PC-3 (cell line): ENCODE measurements at regions not wholly inside any gene's neighbourhood (a gene's known extent, or its start where the extent isn't known, plus 50 kb on each side); places are given as distances from the start of the nearest gene placed in this dataset.

Experiments
- ATAC-seq: fragments of 200-7000 bp; cut with Tn5 transposase; 2 replicates; pipeline ENCODE4 v1.9.1; 2020; ENCODE audit warnings: mild to moderate bottlenecking, moderate library complexity
- BruUV-seq: library from RNA; stranded (reverse); fragments of 400-500 nt; replicated peaks from 2 replicates; lab custom pipeline; 2021; lab: Mats Ljungman, UMichigan
- CTCF ChIA-PET: fragments of 300-600 bp; sonication (Branson Sonifier 250); formaldehyde crosslinking; loops from one replicate; lab custom pipeline; 2022; ENCODE audit warnings: antibody characterized with exemption; lab: Charles Lee
- POLR2A ChIA-PET: fragments of 300-600 bp; sonication (Branson Sonifier 250); formaldehyde crosslinking; loops from one replicate; lab custom pipeline; 2022; ENCODE audit warnings: antibody characterized with exemption; ENCODE audit not compliant: unreplicated experiment; lab: Charles Lee
- DNase-seq: peaks from one replicate; pipeline ENCODE4 v3.0.0-alpha.2; 2015
- H2AFZ ChIP-seq: fragments of 300-600 bp; sonication (generic); 2 replicates; pipeline ENCODE4 v1.6.0; 2016; ENCODE audit warnings: antibody characterized with exemption, low read length
- H3F3A ChIP-seq: fragments of 300-600 bp; sonication (generic); one replicate; pipeline ENCODE4 v1.6.0; 2017; ENCODE audit warnings: antibody characterized with exemption, low read length, control low read depth, mild to moderate bottlenecking; ENCODE audit not compliant: unreplicated experiment
- H3K27ac ChIP-seq: fragments of 300-600 bp; sonication (generic); 2 replicates; pipeline ENCODE4 v1.5.1; 2016; ENCODE audit warnings: mild to moderate bottlenecking, low read length
- H3K27me3 ChIP-seq: fragments of 300-600 bp; sonication (generic); 2 replicates; pipeline ENCODE4 v1.6.1; 2016; ENCODE audit warnings: low read length, mixed read lengths
- H3K36me3 ChIP-seq: fragments of 300-600 bp; sonication (generic); 2 replicates; pipeline ENCODE4 v1.6.1; 2016; ENCODE audit warnings: low read depth, mixed run types, low read length, mixed read lengths
- H3K4me1 ChIP-seq: fragments of 300-600 bp; sonication (generic); 2 replicates; pipeline ENCODE4 v1.5.1; 2016; ENCODE audit warnings: low read length; ENCODE audit not compliant: insufficient read depth
- H3K4me2 ChIP-seq: fragments of 300-600 bp; sonication (generic); 2 replicates; pipeline ENCODE4 v1.6.0; 2016; ENCODE audit warnings: low read length
- H3K4me3 ChIP-seq: fragments of 300-600 bp; sonication (generic); 2 replicates; pipeline ENCODE4 v1.5.1; 2016; ENCODE audit warnings: mild to moderate bottlenecking, low read length, mixed read lengths
- H3K79me2 ChIP-seq: fragments of 300-600 bp; sonication (generic); 2 replicates; pipeline ENCODE4 v1.6.1; 2017; ENCODE audit warnings: low read length, mixed read lengths
- H3K9ac ChIP-seq: fragments of 300-600 bp; sonication (generic); 2 replicates; pipeline ENCODE4 v1.6.0; 2016; ENCODE audit warnings: mild to moderate bottlenecking, low read length
- H3K9me2 ChIP-seq: fragments of 300-600 bp; sonication (generic); replicated peaks from 2 replicates; pipeline ENCODE4 v1.6.1; 2016; ENCODE audit warnings: mixed run types, low read length, mixed read lengths
- H3K9me3 ChIP-seq: fragments of 300-600 bp; sonication (generic); 2 replicates; pipeline ENCODE4 v1.6.1; 2016; ENCODE audit warnings: low read length, mixed read lengths
- H4K20me1 ChIP-seq: fragments of 300-600 bp; sonication (generic); 2 replicates; pipeline ENCODE4 v1.6.1; 2016; ENCODE audit warnings: low read length, mixed read lengths
- CTCF ChIP-seq: fragments of 300-600 bp; sonication (generic); conservative IDR thresholded peaks from 2 replicates; pipeline ENCODE4 v1.5.1; 2017; ENCODE audit warnings: antibody characterized with exemption, low read depth, mild to moderate bottlenecking, low read length
- EZH2 ChIP-seq: fragments of 300-600 bp; sonication (generic); IDR thresholded peaks from one replicate; pipeline ENCODE4 v1.6.1; 2017; ENCODE audit warnings: antibody characterized with exemption, mild to moderate bottlenecking, low read length; ENCODE audit not compliant: unreplicated experiment
- EZH2phosphoT487 ChIP-seq: fragments of 300-600 bp; sonication (generic); IDR thresholded peaks from 2 replicates; pipeline ENCODE4 v1.6.1; 2018; ENCODE audit warnings: mild to moderate bottlenecking, antibody characterized with exemption, low read length, borderline replicate concordance
- intact Hi-C: fragments of 100-400 bp; cut with micrococcal nuclease; formaldehyde crosslinking; loops from 2 replicates; pipeline ENCODE4 v1.9.0; 2023

- H3K9me2 ChIP-seq: no peaks in the 10 kb centered on the region
- no peaks in the 10 kb centered on the region for H3K4me1 ChIP-seq
- no peak overlapping the region for H3K9ac ChIP-seq
- no peak overlapping the region for H2AFZ ChIP-seq
- ChIA-PET POLR2A (no interaction called here), CTCF (no interaction called here)
- no peak for TF ChIP-seq EZH2
- TF ChIP-seq CTCF: no peak
- TF ChIP-seq EZH2phosphoT487: no peak
- H3K9me3 ChIP-seq: no peaks in the 10 kb centered on the region
- no peak overlapping the region for H3K27ac ChIP-seq
- H3K27me3 ChIP-seq: peaks cover 41% of the 10 kb centered on the region
- no peaks in the 10 kb centered on the region for H3K79me2 ChIP-seq
- DNase-seq: no peak
- no peaks in the 10 kb centered on the region for H4K20me1 ChIP-seq
- ATAC-seq: no peak
- no peaks in the 10 kb centered on the region for H3K36me3 ChIP-seq
- no peaks in the 10 kb centered on the region for H3F3A ChIP-seq
- BruUV-seq: no TSS peak
- no peak overlapping the region for H3K4me3 ChIP-seq
- H3K4me2 ChIP-seq: no peak overlapping the region
- intact Hi-C loops: no loop called here
Measured at GRCh38 chr1:17970757-17971156, 136.8 kb upstream of the IGSF21 start.

GRCh38 chr1:17973694-17974093 is 133.9 kb upstream of the IGSF21 start:
- Histone ChIP-seq H3F3A (no peaks in the 10 kb centered on the region), H3K4me2 (no peak overlapping the region), H4K20me1 (no peaks in the 10 kb centered on the region), H3K9me2 (no peaks in the 10 kb centered on the region), H3K36me3 (no peaks in the 10 kb centered on the region), H3K9me3 (no peaks in the 10 kb centered on the region), H3K79me2 (no peaks in the 10 kb centered on the region), H3K27me3 (peaks cover 54% of the 10 kb centered on the region), H3K9ac (no peak overlapping the region), H3K27ac (no peak overlapping the region), H3K4me1 (no peaks in the 10 kb centered on the region), H3K4me3 (no peak overlapping the region), H2AFZ (no peak overlapping the region)
- ChIA-PET CTCF (no interaction called here), POLR2A (no interaction called here)
- DNase-seq (no peak), ATAC-seq (no peak)
- BruUV-seq: no TSS peak
- intact Hi-C loops: no loop called here
- TF ChIP-seq EZH2 (no peak), CTCF (no peak), EZH2phosphoT487 (no peak)

GRCh38 chr1:17976854-17977253 is 130.7 kb upstream of the IGSF21 start:
- POLR2A ChIA-PET: no interaction called here
- intact Hi-C loops: no loop called here
- peak; percentile 5 for DNase-seq
- TF ChIP-seq CTCF: no peak
- no peak for TF ChIP-seq EZH2phosphoT487
- TF ChIP-seq EZH2: no peak
- Histone ChIP-seq H3K27me3 (peaks cover 47% of the 10 kb centered on the region), H3K36me3 (no peaks in the 10 kb centered on the region), H3F3A (no peaks in the 10 kb centered on the region), H2AFZ (no peak overlapping the region), H3K79me2 (no peaks in the 10 kb centered on the region), H3K4me1 (no peaks in the 10 kb centered on the region), H4K20me1 (no peaks in the 10 kb centered on the region), H3K9me3 (no peaks in the 10 kb centered on the region), H3K4me2 (no peak overlapping the region), H3K9ac (no peak overlapping the region), H3K9me2 (no peaks in the 10 kb centered on the region), H3K27ac (no peak overlapping the region), H3K4me3 (no peak overlapping the region)
- no peak for ATAC-seq
- CTCF ChIA-PET: no interaction called here
- no TSS peak for BruUV-seq
